HG03354 (cell line): ENCODE measurements at regions not wholly inside any gene's neighbourhood (a gene's known extent, or its start where the extent isn't known, plus 50 kb on each side); places are given as distances from the start of the nearest gene placed in this dataset.

Experiments
- ATAC-seq: cut with Tn5 transposase; IDR thresholded peaks from one replicate; pipeline ENCODE4 v1.9.1; 2021; ENCODE audit warnings: mild to moderate bottlenecking; ENCODE audit not compliant: unreplicated experiment, poor library complexity, severe bottlenecking

GRCh38 chr3:176514297-176514696, 683.0 kb downstream of the TBL1XR1 start:
- no peak for ATAC-seq

DNA sequence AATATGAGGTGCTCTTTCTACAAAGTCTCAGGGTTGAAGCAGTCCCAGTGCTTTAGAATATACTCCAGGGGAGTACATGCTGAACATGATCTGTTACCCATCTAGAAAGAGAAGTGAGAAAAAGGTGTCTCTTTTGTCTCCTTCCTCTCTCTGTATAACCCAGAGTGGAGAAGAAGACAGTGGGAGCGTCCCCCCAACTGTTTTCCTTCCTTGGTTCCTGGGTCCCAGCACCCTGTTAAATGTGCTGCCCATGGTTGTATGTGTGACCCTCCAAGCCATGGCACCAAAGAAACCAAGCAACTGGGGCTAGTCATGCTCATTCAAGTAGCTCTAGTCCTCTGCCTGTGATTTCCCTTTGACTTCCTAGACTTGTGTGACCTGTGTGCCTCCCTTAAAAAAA, 683.7 kb downstream of the TBL1XR1 start:
- ATAC-seq = no peak

- no peak for ATAC-seq
Observed at GRCh38 chr3:176512037-176512436, 685.2 kb downstream of the TBL1XR1 start.

DNA sequence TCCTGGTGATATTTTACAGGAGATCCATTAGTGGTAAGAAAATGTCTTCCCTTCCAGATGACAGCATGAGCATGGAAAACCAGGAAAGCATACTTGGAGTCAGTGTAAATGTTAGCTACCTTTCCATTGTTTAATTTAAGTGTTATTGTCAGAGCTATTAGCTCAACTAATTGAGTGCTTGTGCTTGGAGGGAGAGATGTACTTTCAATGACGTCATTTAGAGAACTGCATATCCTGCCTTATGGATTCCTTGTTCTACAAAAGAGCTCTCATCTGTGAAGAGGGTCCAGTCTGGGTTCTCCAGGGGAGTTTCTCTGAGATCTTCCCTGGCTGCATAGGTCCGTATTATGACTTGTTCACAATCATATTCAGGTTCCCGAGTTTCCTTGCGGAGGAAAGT, 687.2 kb downstream of the TBL1XR1 start:
- no peak for ATAC-seq

DNA sequence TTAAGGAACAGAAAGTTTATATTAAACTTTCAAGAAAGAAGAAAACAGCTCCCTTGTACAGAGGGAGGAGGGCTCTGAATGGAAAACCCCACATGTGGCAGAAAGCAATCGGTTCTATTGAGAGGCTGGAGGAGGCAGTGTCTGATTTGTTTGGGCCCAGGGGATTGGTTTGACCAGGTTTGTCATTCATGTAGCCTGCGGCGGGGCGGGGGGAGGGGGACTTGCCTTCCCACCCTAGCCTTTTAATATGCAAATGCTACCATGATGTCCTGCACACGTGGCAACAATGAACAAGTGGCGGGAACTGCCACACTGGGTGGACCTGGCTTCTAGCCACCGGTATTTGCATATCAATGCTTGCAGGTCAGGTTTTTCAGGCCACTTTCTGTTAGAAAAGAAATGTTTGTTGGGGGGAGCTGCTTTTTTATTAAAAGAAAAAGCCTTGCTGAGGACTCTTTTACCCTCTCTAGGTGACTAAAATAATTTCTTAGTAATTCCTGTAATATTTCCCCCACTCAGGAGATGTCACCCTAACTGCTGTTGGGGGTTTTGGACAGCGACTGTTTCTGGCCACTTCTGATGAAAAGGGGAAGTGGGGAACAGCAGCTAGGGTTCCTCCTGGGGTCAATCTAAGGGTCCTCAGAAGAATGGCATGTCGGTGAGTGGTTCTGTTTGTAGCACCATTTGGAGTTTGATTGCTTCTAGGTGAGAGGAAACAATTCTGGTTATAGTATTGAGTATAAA, 691.2 kb downstream of the TBL1XR1 start:
- no peak for ATAC-seq

DNA sequence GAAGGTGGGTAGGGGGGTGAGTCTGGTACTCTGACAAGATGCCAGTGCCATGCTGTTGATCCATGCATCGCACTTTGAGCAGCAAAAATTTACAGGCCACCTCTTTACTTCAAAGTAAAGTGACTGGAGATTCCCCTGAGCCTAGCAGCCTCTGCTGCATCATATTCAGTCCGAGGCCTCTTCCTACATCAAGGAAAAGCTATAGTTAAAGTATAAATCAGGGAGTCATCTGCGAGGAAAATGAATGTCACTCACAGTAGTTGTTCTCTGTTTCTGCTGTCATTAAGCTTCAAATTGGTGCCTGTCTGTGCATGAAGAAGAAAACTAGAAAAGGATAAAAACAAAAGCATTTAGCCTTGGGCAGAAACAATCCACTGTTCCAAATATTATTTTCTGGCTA, 706.2 kb downstream of the TBL1XR1 start:
- no peak for ATAC-seq

DNA sequence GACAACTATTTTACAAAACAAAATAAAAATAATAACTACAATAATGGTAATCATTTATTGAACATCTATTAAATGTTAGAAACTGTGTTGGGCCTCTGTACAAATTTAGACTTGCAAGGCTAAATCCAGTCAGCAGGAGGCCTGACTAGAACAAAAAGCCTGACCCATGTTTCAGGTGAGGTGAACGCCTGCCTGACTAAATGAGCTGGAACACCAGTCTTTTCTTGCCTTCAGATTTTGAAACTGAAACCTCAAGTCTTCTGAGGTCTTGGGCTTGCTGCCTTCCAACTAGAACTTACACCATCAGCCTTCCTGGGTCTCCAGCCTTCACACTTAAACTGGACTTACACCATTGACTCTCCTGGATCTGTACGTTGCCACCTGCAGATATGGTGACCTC, 706.9 kb downstream of the TBL1XR1 start:
- no peak for ATAC-seq

GRCh38 chr3:176479248-176479647, 718.0 kb downstream of the TBL1XR1 start:
- ATAC-seq = no peak

- ATAC-seq = no peak
Observed at GRCh38 chr3:176469694-176470205, 727.5 kb downstream of the TBL1XR1 start.

- ATAC-seq = no peak
Observed at GRCh38 chr3:176463610-176464009, 733.7 kb downstream of the TBL1XR1 start.

- no peak for ATAC-seq
Observed at GRCh38 chr3:176447369-176447768, 749.9 kb downstream of the TBL1XR1 start.

GRCh38 chr3:176442326-176442725, 755.0 kb downstream of the TBL1XR1 start:
- no peak for ATAC-seq

GRCh38 chr3:176439729-176440128, 757.6 kb downstream of the TBL1XR1 start:
- no peak for ATAC-seq

GRCh38 chr3:176431991-176432390, 765.3 kb downstream of the TBL1XR1 start:
- no peak for ATAC-seq

GRCh38 chr3:176431038-176431418, 766.3 kb downstream of the TBL1XR1 start:
- ATAC-seq = no peak

- ATAC-seq = no peak
Observed at GRCh38 chr3:176430244-176431037, 766.8 kb downstream of the TBL1XR1 start.

- no peak for ATAC-seq
Observed at GRCh38 chr3:176428552-176428951, 768.7 kb downstream of the TBL1XR1 start.

GRCh38 chr3:176426371-176426770, 770.9 kb downstream of the TBL1XR1 start:
- no peak for ATAC-seq

DNA sequence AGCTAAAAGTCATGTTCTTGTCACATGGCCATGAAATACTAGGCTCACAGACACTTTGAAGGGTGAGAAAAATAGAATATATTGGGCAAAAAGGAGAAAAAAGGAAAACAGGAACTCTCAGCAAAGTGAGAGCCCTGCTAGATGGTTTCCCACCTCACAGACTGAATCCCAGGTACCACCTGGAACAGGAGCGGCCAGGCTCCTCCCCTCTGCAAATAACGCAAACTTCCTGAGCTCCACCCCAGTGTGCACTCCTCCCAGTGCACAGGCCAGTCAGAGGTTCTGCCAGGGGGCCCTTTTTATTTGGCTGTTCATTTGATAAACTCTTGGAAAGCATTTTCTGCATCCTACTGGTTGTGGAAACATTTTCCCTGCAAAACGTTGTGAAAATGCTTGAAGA, 780.4 kb downstream of the TBL1XR1 start:
- ATAC-seq = no peak

DNA sequence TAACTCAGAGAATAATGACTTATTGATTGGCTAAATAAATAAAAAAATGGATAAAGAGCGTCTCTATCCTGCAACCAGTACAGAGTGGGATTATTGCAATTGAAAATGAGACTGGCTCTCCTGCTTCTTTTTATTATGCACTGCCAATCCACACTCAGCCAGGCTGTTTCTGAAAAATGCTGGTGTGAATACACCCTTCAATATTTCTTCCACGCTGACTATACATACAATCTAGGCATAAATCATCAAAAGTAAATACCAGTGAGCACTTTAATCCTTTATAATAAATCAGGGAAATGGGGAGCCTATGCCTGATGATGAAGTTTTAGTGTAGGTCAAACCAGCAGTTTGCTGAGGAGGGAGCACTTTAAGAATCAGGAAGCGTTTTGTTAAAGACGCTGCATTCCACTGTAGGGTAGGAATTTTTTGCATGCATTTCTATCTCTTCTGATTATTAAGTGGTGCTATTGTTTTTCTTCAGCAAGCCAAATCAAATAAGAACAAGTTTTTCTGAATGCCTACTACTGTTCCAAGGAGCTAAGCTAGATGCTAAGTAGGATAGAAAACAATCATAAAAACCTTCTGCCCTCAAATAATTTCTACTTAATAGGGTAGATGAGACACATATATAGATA, 781.5 kb downstream of the TBL1XR1 start:
- no peak for ATAC-seq

DNA sequence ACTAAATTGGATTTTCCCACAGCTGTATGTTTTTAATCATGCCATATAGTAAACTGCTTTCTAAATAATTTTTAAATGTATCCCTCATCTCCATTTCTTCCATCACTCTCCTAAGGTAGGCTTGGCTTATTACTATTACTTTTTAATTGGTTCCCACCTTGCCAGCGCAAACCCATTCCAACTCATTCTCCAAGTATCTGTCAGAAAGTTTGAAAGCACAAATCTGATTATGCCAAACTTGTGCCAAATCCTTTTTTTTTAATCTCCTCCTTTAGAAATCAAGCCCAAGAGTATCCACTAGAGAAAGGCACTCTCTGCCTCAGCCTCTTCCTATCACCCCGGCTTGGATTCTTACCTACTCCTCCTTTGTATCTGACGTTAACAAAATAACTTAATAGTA, 784.5 kb downstream of the TBL1XR1 start:
- ATAC-seq = no peak
